K562 (cell line): ENCODE measurements at regions not wholly inside any gene's neighbourhood (a gene's known extent, or its start where the extent isn't known, plus 50 kb on each side); places are given as distances from the start of the nearest gene placed in this dataset.

ENCODE experiments used
- ATAC-seq: fragments of 200-7000 bp; cut with Tn5 transposase; 3 replicates; pipeline ENCODE4 v1.9.1; 2020; ENCODE audit warnings: moderate library complexity
- BruUV-seq: library from RNA; stranded (reverse); fragments of 400-500 nt; replicated peaks from 2 replicates; lab custom pipeline; 2021; lab: Mats Ljungman, UMichigan
- CTCF ChIA-PET: fragments of 300-600 bp; formaldehyde crosslinking; extraction: SDS; loops from one replicate; lab custom pipeline; 2021; ENCODE audit warnings: low intra/inter-chr PET ratio; lab: Yijun Ruan, JAX
- POLR2A ChIA-PET: fragments of 300-600, 350-650 bp; sonication (Branson Sonifier 250); formaldehyde crosslinking; extraction: SDS; loops from one replicate; lab custom pipeline; 2021; ENCODE audit warnings: antibody characterized with exemption, inconsistent platforms; lab: Yijun Ruan, JAX
- DNase-seq, 4 experiments: peaks; one replicate each; pipeline versions ENCODE4 v3.0.0 to v3.0.0-alpha.2; 2011 to 2018; ENCODE audit warnings: low spot score in 3 of 4, mixed read lengths in 3 of 4; ENCODE audit errors: extremely low read depth in 1 of 4
- FAIRE-seq: peaks from 2 replicates; lab custom pipeline; 2011; peaks lifted over from hg19 to GRCh38; lab: Jason Lieb, UNC
- H2AFZ ChIP-seq: 2 replicates; pipeline ENCODE4 v1.6.0; 2011; ENCODE audit warnings: low read depth, low read length, control low read depth, inconsistent platforms
- H3K27ac ChIP-seq: fragments of 200-600 bp; 3 replicates; pipeline ENCODE4 v1.8.0; 2011; ENCODE audit warnings: low read depth, mild to moderate bottlenecking, control low read depth, inconsistent platforms, low read length, moderate library complexity, mixed read lengths; ENCODE audit errors: extremely low read depth
- H3K27me3 ChIP-seq, 2 experiments: fragments of 300-600 bp in 1 of 2; 2 replicates in 1 of 2; 3 replicates in 1 of 2; pipeline versions ENCODE4 v1.6.0 to v1.8.0; 2011; ENCODE audit warnings: inconsistent platforms in 2 of 2, low read length in 2 of 2, mild to moderate bottlenecking in 1 of 2, mixed read lengths in 1 of 2, moderate library complexity in 1 of 2; ENCODE audit not compliant: control insufficient read depth in 2 of 2, insufficient read depth in 2 of 2
- H3K36me3 ChIP-seq: fragments of 300-600 bp; 3 replicates; pipeline ENCODE4 v1.8.0; 2011; ENCODE audit warnings: mild to moderate bottlenecking, low read length, inconsistent platforms; ENCODE audit not compliant: control insufficient read depth, insufficient read depth
- H3K4me1 ChIP-seq, 2 experiments: fragments of 200-600 bp in 1 of 2; replicated peaks in 1 of 2; 2 replicates in 1 of 2; 3 replicates in 1 of 2; pipeline versions ENCODE4 v1.5.1 to v1.8.0; 2011; ENCODE audit warnings: inconsistent platforms in 2 of 2, low read length in 2 of 2, mild to moderate bottlenecking in 1 of 2, mixed read lengths in 1 of 2, moderate library complexity in 1 of 2; ENCODE audit not compliant: control insufficient read depth in 2 of 2, insufficient read depth in 2 of 2
- H3K4me2 ChIP-seq: 2 replicates; pipeline ENCODE4 v1.6.1; 2011; ENCODE audit warnings: low read length, control low read depth, inconsistent platforms, mixed read lengths; ENCODE audit not compliant: insufficient read depth
- H3K4me3 ChIP-seq: fragments of 200-600 bp; sonication (generic), shearing (Covaris generic); 2 replicates; pipeline ENCODE4 v1.5.1; 2016; ENCODE audit warnings: control low read depth, inconsistent platforms
- H3K79me2 ChIP-seq: fragments of 200-600 bp; 3 replicates; pipeline ENCODE4 v1.8.0; 2011; ENCODE audit warnings: low read length, inconsistent platforms; ENCODE audit not compliant: control insufficient read depth, insufficient read depth
- H3K9ac ChIP-seq, 2 experiments: 2 replicates each; pipeline versions ENCODE4 v1.6.0 to v1.6.1; 2011; ENCODE audit warnings: low read depth in 2 of 2, low read length in 2 of 2, control low read depth in 1 of 2, inconsistent platforms in 1 of 2, mild to moderate bottlenecking in 1 of 2, mixed read lengths in 1 of 2; ENCODE audit not compliant: insufficient read depth in 1 of 2
- H3K9me1 ChIP-seq: one replicate; pipeline ENCODE4 v1.6.0; 2011; ENCODE audit warnings: inconsistent platforms, mild to moderate bottlenecking, low read length, moderate library complexity; ENCODE audit not compliant: control insufficient read depth, insufficient read depth
- H3K9me3 ChIP-seq: replicated peaks from 2 replicates; pipeline ENCODE4 v1.5.1; 2011; ENCODE audit warnings: low read depth, low read length, inconsistent platforms; ENCODE audit not compliant: control insufficient read depth, insufficient read depth
- H4K20me1 ChIP-seq: replicated peaks from 2 replicates; pipeline ENCODE4 v1.6.1; 2011; ENCODE audit warnings: low read length, inconsistent platforms, mixed read lengths; ENCODE audit not compliant: control insufficient read depth, insufficient read depth
- ELK3 ChIP-seq: fragments of 450-650 bp; formaldehyde crosslinking; IDR thresholded peaks from 2 replicates; pipeline ENCODE4 v1.4.0; 2020; ENCODE audit warnings: mild to moderate bottlenecking
- MAX ChIP-seq: sonication (generic); formaldehyde crosslinking; IDR thresholded peaks from 2 replicates; pipeline ENCODE4 v1.9.0; 2022; ENCODE audit warnings: mild to moderate bottlenecking, missing genetic modification reagents
- MNT ChIP-seq, 2 experiments: fragments of 450-650 bp; conservative IDR thresholded peaks; 2 replicates each; pipeline ENCODE4 v1.6.1; 2017; ENCODE audit warnings: mild to moderate bottlenecking in 2 of 2, moderate library complexity in 2 of 2
- POLR2H ChIP-seq: IDR thresholded peaks from 2 replicates; pipeline ENCODE4 v1.6.1; 2016; ENCODE audit warnings: missing genetic modification characterization, low read depth, mild to moderate bottlenecking, control low read depth, missing compliant biosample characterization, moderate library complexity
- RFX5 ChIP-seq: IDR thresholded peaks from 2 replicates; pipeline ENCODE4 v1.6.1; 2011; ENCODE audit warnings: low read depth, mild to moderate bottlenecking, improper control_type of control experiment, low read length
- USF1 ChIP-seq: sonication (generic); formaldehyde crosslinking; IDR thresholded peaks from 2 replicates; pipeline ENCODE4 v1.9.0; 2022; ENCODE audit warnings: mild to moderate bottlenecking, missing genetic modification reagents
- ZNF282 ChIP-seq: sonication (generic); formaldehyde crosslinking; IDR thresholded peaks from 2 replicates; pipeline ENCODE4 v1.8.1; 2023; ENCODE audit warnings: missing genetic modification reagents
- ZNF311 ChIP-seq: fragments of 250-450 bp; sonication (Bioruptor Pico); IDR thresholded peaks from 2 replicates; pipeline ENCODE4 v1.4.0; 2020; ENCODE audit warnings: mild to moderate bottlenecking, moderate library complexity
- ZNF398 ChIP-seq: fragments of 250-450 bp; sonication (Bioruptor Pico); IDR thresholded peaks from 2 replicates; pipeline ENCODE4 v1.8.0; 2021; ENCODE audit warnings: moderate library complexity, mild to moderate bottlenecking, inconsistent platforms
- ZNF77 ChIP-seq: fragments of 250-450 bp; sonication (Bioruptor Pico); IDR thresholded peaks from 2 replicates; pipeline ENCODE4 v1.5.0; 2020
- ZNF778 ChIP-seq: fragments of 450-650 bp; formaldehyde crosslinking; IDR thresholded peaks from 2 replicates; pipeline ENCODE4 v1.4.0; 2020; ENCODE audit warnings: mild to moderate bottlenecking, moderate library complexity
- WGBS: fragments of 100-300 bp; shearing (Covaris generic); methylation state at CpG from one replicate; pipeline ENCODE4 v1.1.6; 2016; ENCODE audit warnings: low coverage, mixed read lengths; ENCODE audit not compliant: insufficient coverage; ENCODE audit errors: missing lambda C conversion rate; 5-methylcytosine and 5-hydroxymethylcytosine counted together
- in situ Hi-C: fragments of 300-500 bp; cut with MboI; formaldehyde crosslinking; loops from 4 replicates; pipeline ENCODE4 v1.15.0; 2018; ENCODE audit warnings: inconsistent platforms, mixed read lengths
- intact Hi-C: fragments of 100-400 bp; cut with micrococcal nuclease; formaldehyde crosslinking; loops from 2 replicates; pipeline ENCODE4 v1.14.2; 2022

GRCh38 chr5:8961219-8961618 lies 584.7 kb downstream of the SEMA5A start:
- DNase-seq (no peak), FAIRE-seq (no peak), ATAC-seq (no peak)
- Histone ChIP-seq H3K9ac (no peak overlapping the region), H2AFZ (no peak overlapping the region), H3K9me1 (no peaks in the 10 kb centered on the region), H3K27ac (no peak overlapping the region), H4K20me1 (no peaks in the 10 kb centered on the region), H3K36me3 (no peaks in the 10 kb centered on the region), H3K4me1 (no peaks in the 10 kb centered on the region), H3K79me2 (no peaks in the 10 kb centered on the region), H3K4me3 (no peak overlapping the region), H3K4me2 (no peak overlapping the region), H3K9me3 (no peaks in the 10 kb centered on the region; the same call in 1 of the 2 replicates), H3K27me3 (no peaks in the 10 kb centered on the region)
- TF ChIP-seq USF1 (CRISPR knock-in tag), result no peak
- no peak for TF ChIP-seq ZNF311 (CRISPR knock-in tag)
- TF ChIP-seq POLR2H (tag), result no peak
- no peak for TF ChIP-seq RFX5
- TF ChIP-seq ZNF77 (CRISPR knock-in tag), result no peak
- TF ChIP-seq MAX (CRISPR knock-in tag), result no peak
- no peak for TF ChIP-seq ZNF398 (CRISPR knock-in tag)
- no peak for TF ChIP-seq ZNF282
- no peak for TF ChIP-seq MNT (conservative IDR thresholded peaks at IDR 0.05)
- no peak for TF ChIP-seq ZNF778
- TF ChIP-seq ELK3 (CRISPR knock-in tag), result no peak
- WGBS, result 0% methylated on average over 3 of the region's 3 CpGs
- ChIA-PET POLR2A (no interaction called here), CTCF (no interaction called here)
- BruUV-seq, result no TSS peak
- intact Hi-C loops (no loop called here), in situ Hi-C loops (no loop called here)
